NOMO-1 treated with DMSO at 0.1 percent for 48 hours (cell line): ENCODE measurements at regions not wholly inside any gene's neighbourhood (a gene's known extent, or its start where the extent isn't known, plus 50 kb on each side); places are given as distances from the start of the nearest gene placed in this dataset.
A peak's percentile ranks its signal among the peaks of the same experiment; 100 is the strongest.

ENCODE experiments used
- DNase-seq: peaks from one replicate; lab custom pipeline; 2025; ENCODE audit not compliant: unreplicated experiment; lab: John Stamatoyannopoulos, UW

GRCh38 chr6:47118611-47119010, 76.5 kb upstream of the ADGRF1 start:
- DNase-seq, result peak; percentile 53

- no peak for DNase-seq
These were observed 75.2 kb upstream of the ADGRF1 start for GRCh38 chr6:47117314-47117713.

GRCh38 chr6:47116606-47117005, 74.5 kb upstream of the ADGRF1 start:
- DNase-seq, result no peak

GRCh38 chr6:47116086-47116485, 74.0 kb upstream of the ADGRF1 start:
- no peak for DNase-seq

- DNase-seq, result no peak
These were observed 72.3 kb upstream of the ADGRF1 start for GRCh38 chr6:47114460-47114859.

- DNase-seq, result no peak
These were observed 70.2 kb upstream of the ADGRF1 start for GRCh38 chr6:47112317-47112716.

GRCh38 chr6:47111685-47112084, 69.6 kb upstream of the ADGRF1 start:
- DNase-seq, result peak; percentile 65

GRCh38 chr6:47109281-47109680, 67.1 kb upstream of the ADGRF1 start:
- DNase-seq, result no peak

GRCh38 chr6:47106721-47107197, 64.6 kb upstream of the ADGRF1 start:
- DNase-seq, result no peak

GRCh38 chr6:47106216-47106615, 64.1 kb upstream of the ADGRF1 start:
- DNase-seq, result no peak

GRCh38 chr6:47105469-47106178, 63.5 kb upstream of the ADGRF1 start:
- DNase-seq, result no peak

GRCh38 chr6:47103931-47104330, 61.8 kb upstream of the ADGRF1 start:
- DNase-seq, result peak; percentile 80

- no peak for DNase-seq
These were observed 60.2 kb upstream of the ADGRF1 start for GRCh38 chr6:47102331-47102730.

GRCh38 chr6:47098570-47098993, 56.5 kb upstream of the ADGRF1 start:
- no peak for DNase-seq

GRCh38 chr6:47097092-47097945, 55.2 kb upstream of the ADGRF1 start:
- DNase-seq, result peak; percentile 73

- DNase-seq, result no peak
These were observed 54.2 kb upstream of the ADGRF1 start for GRCh38 chr6:47096211-47096895.

GRCh38 chr6:47094241-47094925, 52.3 kb upstream of the ADGRF1 start:
- no peak for DNase-seq

GRCh38 chr6:47093169-47093568, 51.0 kb upstream of the ADGRF1 start:
- DNase-seq, result no peak

- no peak for DNase-seq
These were observed 49.9 kb upstream of the ADGRF1 start for GRCh38 chr6:47091886-47092668.
